ENCODE measurements at regions not wholly inside any gene's neighbourhood (a gene's known extent, or its start where the extent isn't known, plus 50 kb on each side); places are given as distances from the start of the nearest gene placed in this dataset.
"Not testable (repeated sequence)": the region's sequence is repeated elsewhere in the genome, so short reads cannot be mapped to it uniquely, and the experiment has no call there.

GRCh38 chr1:146781235-146781634 lies 156.9 kb upstream of the NBPF12 start:
- H3K9ac ChIP-seq; H3K4me3 ChIP-seq (IDR thresholded peaks at IDR 0.05; ENCODE audit: insufficient read depth, low read depth, low read length); H3K79me2 ChIP-seq (ENCODE audit: insufficient read depth, low read depth); H3K4me1 ChIP-seq (ENCODE audit: low read depth, poor library complexity, severe bottlenecking); H3K27ac ChIP-seq; H3K27me3 ChIP-seq (ENCODE audit: insufficient read depth, low read depth); H2AFZ ChIP-seq (ENCODE audit: low read depth); H3K4me2 ChIP-seq; H4K20me1 ChIP-seq (ENCODE audit: insufficient read depth); H3K36me3 ChIP-seq (ENCODE audit: insufficient read depth): not testable (repeated sequence)

GRCh38 chr1:146777826-146778602 lies 160.1 kb upstream of the NBPF12 start:
- H3K36me3 ChIP-seq (ENCODE audit: insufficient read depth); H3K9ac ChIP-seq; H3K4me2 ChIP-seq; H3K27me3 ChIP-seq (ENCODE audit: insufficient read depth, low read depth); H3K4me3 ChIP-seq (IDR thresholded peaks at IDR 0.05; ENCODE audit: insufficient read depth, low read depth, low read length); H4K20me1 ChIP-seq (ENCODE audit: insufficient read depth); H3K79me2 ChIP-seq (ENCODE audit: insufficient read depth, low read depth); H3K27ac ChIP-seq; H3K4me1 ChIP-seq (ENCODE audit: low read depth, poor library complexity, severe bottlenecking); H2AFZ ChIP-seq (ENCODE audit: low read depth): not testable (repeated sequence)

DNA sequence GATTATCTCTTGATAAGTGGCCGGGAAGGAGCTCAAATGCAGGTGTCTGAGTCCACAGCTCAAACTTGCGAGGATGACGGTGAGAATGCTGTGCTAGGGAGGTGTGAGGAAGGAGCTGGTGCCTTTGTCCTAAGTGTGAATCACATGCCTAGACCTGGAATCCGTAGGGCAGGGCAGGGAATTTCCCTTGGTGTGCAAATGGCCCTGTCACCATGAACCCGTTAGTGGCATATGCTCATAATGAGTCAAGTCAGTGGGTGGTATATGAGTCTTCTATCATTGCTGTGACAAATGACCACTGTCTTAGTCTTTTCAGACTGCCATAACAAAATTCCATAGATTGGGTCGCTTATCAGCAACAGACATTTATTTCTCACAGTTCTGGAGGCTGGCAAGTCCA lies 163.1 kb upstream of the NBPF12 start:
- not testable (repeated sequence) for H3K4me1 ChIP-seq (ENCODE audit: low read depth, poor library complexity, severe bottlenecking); H3K9ac ChIP-seq

DNA sequence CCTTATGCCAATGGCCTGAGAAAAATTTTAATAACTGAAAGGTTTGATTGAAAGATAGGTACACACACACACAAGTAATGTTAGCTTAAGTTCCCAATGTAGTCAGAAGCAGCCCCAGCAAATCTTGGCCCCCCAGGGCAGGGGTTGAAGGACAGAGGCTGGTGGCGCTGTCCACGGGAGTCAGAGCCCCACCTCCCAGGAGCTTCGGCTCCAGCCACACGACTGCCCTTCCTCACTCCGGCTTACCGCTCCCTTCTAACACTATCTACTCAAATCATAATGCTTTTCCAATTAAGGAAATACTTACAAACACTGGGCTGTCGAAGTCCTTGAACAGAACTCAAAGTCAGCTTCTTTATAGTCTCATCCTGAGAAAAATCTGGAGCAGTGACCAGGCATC lies 163.9 kb upstream of the NBPF12 start:
- H3K4me3 ChIP-seq (IDR thresholded peaks at IDR 0.05; ENCODE audit: insufficient read depth, low read depth, low read length); H3K4me1 ChIP-seq (ENCODE audit: low read depth, poor library complexity, severe bottlenecking); H3K4me2 ChIP-seq; H4K20me1 ChIP-seq (ENCODE audit: insufficient read depth); H2AFZ ChIP-seq (ENCODE audit: low read depth); H3K27ac ChIP-seq; H3K79me2 ChIP-seq (ENCODE audit: insufficient read depth, low read depth); H3K36me3 ChIP-seq (ENCODE audit: insufficient read depth); H3K27me3 ChIP-seq (ENCODE audit: insufficient read depth, low read depth); H3K9ac ChIP-seq: not testable (repeated sequence)

More for the DNA sequence above, 163.1 kb upstream of the NBPF12 start:
- not testable (repeated sequence) for H3K27ac ChIP-seq; H3K36me3 ChIP-seq (ENCODE audit: insufficient read depth); H3K4me2 ChIP-seq; H3K4me3 ChIP-seq (IDR thresholded peaks at IDR 0.05; ENCODE audit: insufficient read depth, low read depth, low read length); H2AFZ ChIP-seq (ENCODE audit: low read depth); H3K79me2 ChIP-seq (ENCODE audit: insufficient read depth, low read depth); H4K20me1 ChIP-seq (ENCODE audit: insufficient read depth); H3K27me3 ChIP-seq (ENCODE audit: insufficient read depth, low read depth)

DNA sequence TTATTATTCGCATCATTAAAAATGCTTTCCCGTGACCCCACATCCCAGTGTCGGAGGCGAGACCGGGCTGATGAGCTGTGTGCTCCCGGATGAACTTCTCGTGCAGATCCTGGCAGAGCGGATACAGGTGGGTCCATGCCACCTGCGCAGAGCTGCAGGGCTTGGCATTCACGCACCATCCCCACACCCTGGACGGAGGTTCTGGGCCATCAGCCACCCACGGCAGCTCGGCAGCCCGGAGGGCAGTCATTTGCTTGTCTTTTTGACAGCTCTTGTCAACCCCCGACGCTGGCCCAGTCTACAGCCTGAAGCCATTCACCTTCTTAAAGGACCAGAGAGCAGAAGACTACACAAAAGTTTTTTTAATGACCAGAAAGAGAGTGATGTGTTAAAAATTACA lies 166.7 kb upstream of the NBPF12 start:
- not testable (repeated sequence) for H3K27me3 ChIP-seq (ENCODE audit: insufficient read depth, low read depth); H2AFZ ChIP-seq (ENCODE audit: low read depth); H3K27ac ChIP-seq; H3K9ac ChIP-seq; H3K4me3 ChIP-seq (IDR thresholded peaks at IDR 0.05; ENCODE audit: insufficient read depth, low read depth, low read length); H3K36me3 ChIP-seq (ENCODE audit: insufficient read depth); H3K4me2 ChIP-seq; H3K4me1 ChIP-seq (ENCODE audit: low read depth, poor library complexity, severe bottlenecking); H4K20me1 ChIP-seq (ENCODE audit: insufficient read depth); H3K79me2 ChIP-seq (ENCODE audit: insufficient read depth, low read depth)

GRCh38 chr1:146770998-146771397 lies 167.1 kb upstream of the NBPF12 start:
- not testable (repeated sequence) for H3K36me3 ChIP-seq (ENCODE audit: insufficient read depth); H3K9ac ChIP-seq; H3K79me2 ChIP-seq (ENCODE audit: insufficient read depth, low read depth); H3K27me3 ChIP-seq (ENCODE audit: insufficient read depth, low read depth); H2AFZ ChIP-seq (ENCODE audit: low read depth); H3K27ac ChIP-seq; H3K4me2 ChIP-seq; H3K4me3 ChIP-seq (IDR thresholded peaks at IDR 0.05; ENCODE audit: insufficient read depth, low read depth, low read length); H4K20me1 ChIP-seq (ENCODE audit: insufficient read depth); H3K4me1 ChIP-seq (ENCODE audit: low read depth, poor library complexity, severe bottlenecking)

GRCh38 chr1:146763234-146763633 lies 174.9 kb upstream of the NBPF12 start:
- not testable (repeated sequence) for H3K79me2 ChIP-seq (ENCODE audit: insufficient read depth, low read depth); H2AFZ ChIP-seq (ENCODE audit: low read depth); H3K4me1 ChIP-seq (ENCODE audit: low read depth, poor library complexity, severe bottlenecking); H3K4me2 ChIP-seq; H4K20me1 ChIP-seq (ENCODE audit: insufficient read depth); H3K27ac ChIP-seq; H3K4me3 ChIP-seq (IDR thresholded peaks at IDR 0.05; ENCODE audit: insufficient read depth, low read depth, low read length); H3K36me3 ChIP-seq (ENCODE audit: insufficient read depth); H3K27me3 ChIP-seq (ENCODE audit: insufficient read depth, low read depth); H3K9ac ChIP-seq

DNA sequence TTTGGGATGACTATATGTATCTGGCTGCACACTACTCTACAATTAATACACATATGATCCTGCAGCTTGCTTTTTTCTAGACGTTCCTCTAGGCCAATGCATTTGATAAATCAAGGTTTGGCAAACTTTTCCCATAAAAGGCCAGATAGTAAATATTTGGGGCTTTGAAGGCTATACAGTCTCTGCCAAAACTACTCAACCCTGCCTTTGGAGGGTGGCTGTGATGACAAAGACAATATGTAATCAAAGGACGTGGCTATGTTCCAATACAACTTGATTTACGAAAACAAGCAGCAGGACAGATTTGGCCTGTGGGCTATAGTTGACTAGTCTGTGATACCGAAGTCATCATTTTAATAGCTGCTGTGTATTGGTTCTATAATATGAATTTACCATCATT lies 181.3 kb upstream of the NBPF12 start:
- not testable (repeated sequence) for H4K20me1 ChIP-seq (ENCODE audit: insufficient read depth); H3K4me2 ChIP-seq; H3K36me3 ChIP-seq (ENCODE audit: insufficient read depth); H3K79me2 ChIP-seq (ENCODE audit: insufficient read depth, low read depth); H3K4me3 ChIP-seq (IDR thresholded peaks at IDR 0.05; ENCODE audit: insufficient read depth, low read depth, low read length); H3K9ac ChIP-seq; H3K27me3 ChIP-seq (ENCODE audit: insufficient read depth, low read depth); H2AFZ ChIP-seq (ENCODE audit: low read depth); H3K4me1 ChIP-seq (ENCODE audit: low read depth, poor library complexity, severe bottlenecking); H3K27ac ChIP-seq

DNA sequence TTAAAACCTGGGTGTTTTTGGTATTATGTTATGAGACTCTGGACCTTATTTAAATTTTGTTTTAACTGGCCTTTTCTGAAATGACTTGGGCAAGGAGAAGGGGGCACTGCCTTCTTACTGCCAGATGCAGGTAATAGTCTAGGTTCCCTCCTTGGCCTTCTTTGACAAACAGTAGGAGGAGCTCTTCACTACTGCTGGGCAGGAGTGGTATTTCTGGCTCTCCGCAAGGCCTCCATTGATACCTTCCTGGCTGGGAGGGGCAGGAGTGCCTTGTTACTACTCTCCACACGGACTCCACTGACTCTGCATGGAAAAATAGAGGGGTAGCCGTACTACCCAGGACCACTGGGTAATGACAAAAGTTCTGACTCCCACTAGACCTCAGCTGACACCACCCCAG lies 189.4 kb upstream of the NBPF12 start:
- H2AFZ ChIP-seq (ENCODE audit: low read depth); H3K36me3 ChIP-seq (ENCODE audit: insufficient read depth); H3K27ac ChIP-seq; H3K79me2 ChIP-seq (ENCODE audit: insufficient read depth, low read depth); H4K20me1 ChIP-seq (ENCODE audit: insufficient read depth); H3K9ac ChIP-seq; H3K4me3 ChIP-seq (IDR thresholded peaks at IDR 0.05; ENCODE audit: insufficient read depth, low read depth, low read length); H3K4me1 ChIP-seq (ENCODE audit: low read depth, poor library complexity, severe bottlenecking); H3K4me2 ChIP-seq; H3K27me3 ChIP-seq (ENCODE audit: insufficient read depth, low read depth): not testable (repeated sequence)

DNA sequence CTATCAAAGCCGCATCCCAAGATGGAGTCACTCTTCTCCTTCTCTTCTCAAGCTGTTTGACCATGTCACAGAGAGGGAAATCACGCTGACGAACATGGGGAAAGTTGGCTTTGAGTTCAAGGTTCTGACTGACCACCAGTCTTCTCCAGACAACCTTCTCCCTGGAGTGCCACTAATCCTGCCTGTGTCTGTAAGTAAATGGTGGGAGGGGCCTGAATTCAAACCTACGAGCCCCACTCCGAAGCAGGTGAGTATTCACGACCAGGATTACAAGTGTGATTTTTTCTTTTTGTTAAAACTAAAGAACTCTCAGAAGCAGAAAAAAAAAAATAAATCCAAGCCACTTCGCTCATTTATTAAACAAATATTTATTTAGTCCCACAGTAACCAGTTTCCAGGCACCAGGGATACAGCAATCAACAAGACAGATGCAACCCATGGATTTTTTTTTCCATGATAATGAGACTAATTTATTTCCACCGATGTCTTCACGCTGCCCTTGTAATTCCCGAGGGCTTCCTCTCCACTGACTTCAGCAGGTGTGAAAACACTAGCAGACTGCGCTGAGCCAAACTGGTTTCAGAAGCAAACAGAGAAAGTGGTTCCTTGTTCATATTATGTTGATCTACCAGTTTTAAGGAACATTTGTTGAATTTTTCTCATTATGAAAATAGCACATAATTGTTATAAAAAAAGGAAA lies 206.0 kb upstream of the NBPF12 start:
- H3K79me2 ChIP-seq (ENCODE audit: insufficient read depth, low read depth); H4K20me1 ChIP-seq (ENCODE audit: insufficient read depth); H3K27ac ChIP-seq; H3K27me3 ChIP-seq (ENCODE audit: insufficient read depth, low read depth); H3K36me3 ChIP-seq (ENCODE audit: insufficient read depth); H3K9ac ChIP-seq; H3K4me1 ChIP-seq (ENCODE audit: low read depth, poor library complexity, severe bottlenecking); H3K4me2 ChIP-seq; H3K4me3 ChIP-seq (IDR thresholded peaks at IDR 0.05; ENCODE audit: insufficient read depth, low read depth, low read length); H2AFZ ChIP-seq (ENCODE audit: low read depth): not testable (repeated sequence)

Data from KMS-11 (cell line).